GM21528 (cell line): ENCODE measurements at regions not wholly inside any gene's neighbourhood (a gene's known extent, or its start where the extent isn't known, plus 50 kb on each side); places are given as distances from the start of the nearest gene placed in this dataset.

Experiments used
- ATAC-seq: cut with Tn5 transposase; IDR thresholded peaks from one replicate; pipeline ENCODE4 v1.9.1; 2021; ENCODE audit warnings: mild to moderate bottlenecking, moderate library complexity; ENCODE audit not compliant: unreplicated experiment, low FRiP score

DNA sequence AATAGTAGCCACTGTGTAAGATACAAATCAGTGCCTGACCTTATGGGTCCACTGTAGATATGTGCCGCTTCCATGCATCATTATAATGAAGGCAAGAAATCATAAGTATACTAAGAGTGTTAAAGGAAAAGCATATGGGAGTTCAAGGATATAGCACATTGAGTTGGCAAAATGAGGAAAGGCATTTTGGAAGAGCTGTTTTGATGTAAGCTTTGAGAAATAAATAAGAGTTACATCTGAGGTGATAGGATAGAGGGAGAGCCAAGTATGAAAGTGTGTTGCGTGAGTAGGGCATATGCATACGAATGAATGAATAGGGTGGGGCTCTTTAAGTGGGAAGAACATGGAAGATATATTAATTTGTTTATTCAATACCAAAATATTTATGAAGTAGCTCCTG, 101.0 kb upstream of the DMAC1 start:
- ATAC-seq: no peak

DNA sequence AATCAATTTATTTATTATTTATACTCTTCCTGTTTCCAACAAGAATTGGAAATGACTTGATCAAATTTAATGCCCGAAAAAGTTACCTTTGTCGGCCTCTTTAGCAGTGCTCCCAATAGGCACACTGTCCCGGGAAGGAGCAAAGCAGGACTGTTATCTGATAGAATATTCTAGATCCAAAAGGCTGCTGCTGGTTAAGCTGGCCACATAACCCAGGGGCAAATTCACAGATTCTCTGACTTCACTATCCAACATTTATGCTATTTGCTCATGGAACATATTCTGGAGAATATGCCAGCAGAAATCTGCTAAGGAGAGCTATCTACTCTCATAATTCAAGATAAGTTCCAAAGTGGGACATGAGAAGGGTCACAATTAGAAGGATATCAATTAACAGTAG, 100.2 kb upstream of the DMAC1 start:
- no peak for ATAC-seq

DNA sequence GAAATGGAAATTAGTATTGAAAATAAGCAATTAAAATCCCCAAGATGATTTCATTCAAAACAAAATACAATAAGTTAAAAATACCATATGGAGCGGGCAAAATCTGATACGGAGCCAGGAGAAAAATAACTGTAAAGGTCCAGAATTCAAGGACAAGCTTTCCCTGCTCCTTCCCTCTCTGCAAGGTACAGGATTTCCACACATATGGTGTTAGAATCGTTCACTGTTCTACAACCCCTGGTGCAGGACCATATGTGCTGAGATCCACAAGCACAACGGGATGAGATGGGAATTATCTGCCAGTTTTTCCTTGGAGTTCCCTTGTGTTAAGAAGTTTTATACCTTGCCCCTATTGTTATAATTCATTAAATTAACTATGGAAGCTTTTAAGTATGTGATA, 94.7 kb upstream of the DMAC1 start:
- no peak for ATAC-seq

DNA sequence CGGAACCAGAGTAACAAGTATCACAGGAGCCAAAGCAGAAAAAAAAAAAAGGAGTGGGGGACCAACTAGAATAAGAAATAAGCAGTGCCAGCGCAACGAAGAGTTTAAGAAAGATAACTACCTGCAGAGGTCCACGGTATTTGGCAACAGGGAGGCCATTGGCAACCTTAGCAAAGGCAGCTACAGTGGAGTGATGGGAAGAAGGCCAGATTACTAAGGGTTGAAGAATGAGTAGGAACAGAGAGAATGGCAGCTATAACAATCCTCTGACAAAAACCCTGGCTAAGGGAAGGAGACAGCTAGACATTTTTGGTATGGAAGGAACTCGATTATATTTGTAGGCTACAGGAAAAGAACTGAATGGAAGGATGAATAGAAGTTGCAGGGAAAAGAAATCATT, 93.4 kb upstream of the DMAC1 start:
- no peak for ATAC-seq

DNA sequence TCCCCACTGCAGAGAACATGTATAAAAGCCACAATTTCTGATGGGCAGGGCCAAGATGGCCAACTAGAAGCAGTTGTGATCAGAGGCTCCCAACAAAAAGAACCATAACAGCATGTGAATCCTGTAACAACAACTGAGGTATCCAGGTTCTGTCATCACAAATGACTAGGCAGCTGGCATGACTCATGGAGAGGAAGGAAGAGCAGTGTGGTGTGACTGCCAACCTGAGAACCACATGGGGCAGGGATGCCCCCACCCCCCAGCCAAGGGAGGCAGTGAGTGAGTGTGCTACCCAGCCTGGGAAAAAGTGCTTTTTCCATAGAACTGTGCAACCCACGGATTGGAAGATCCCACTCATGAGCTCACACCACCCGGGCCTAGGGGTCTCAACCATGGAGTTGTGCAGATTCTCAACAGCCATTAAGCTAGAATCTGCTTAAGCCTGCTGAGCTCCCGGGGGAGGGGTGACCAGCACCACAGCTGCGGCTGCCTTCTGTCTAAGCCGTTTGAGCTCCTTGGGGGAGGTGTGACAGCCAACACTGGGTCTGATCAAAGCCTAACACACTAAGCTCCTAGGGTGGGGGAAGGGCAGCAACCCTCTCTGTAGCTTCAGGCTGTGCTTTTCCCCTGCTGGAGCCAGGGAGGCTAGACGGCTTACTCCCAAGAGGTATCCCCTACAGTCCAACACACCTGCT, 80.1 kb upstream of the DMAC1 start:
- ATAC-seq: no peak

DNA sequence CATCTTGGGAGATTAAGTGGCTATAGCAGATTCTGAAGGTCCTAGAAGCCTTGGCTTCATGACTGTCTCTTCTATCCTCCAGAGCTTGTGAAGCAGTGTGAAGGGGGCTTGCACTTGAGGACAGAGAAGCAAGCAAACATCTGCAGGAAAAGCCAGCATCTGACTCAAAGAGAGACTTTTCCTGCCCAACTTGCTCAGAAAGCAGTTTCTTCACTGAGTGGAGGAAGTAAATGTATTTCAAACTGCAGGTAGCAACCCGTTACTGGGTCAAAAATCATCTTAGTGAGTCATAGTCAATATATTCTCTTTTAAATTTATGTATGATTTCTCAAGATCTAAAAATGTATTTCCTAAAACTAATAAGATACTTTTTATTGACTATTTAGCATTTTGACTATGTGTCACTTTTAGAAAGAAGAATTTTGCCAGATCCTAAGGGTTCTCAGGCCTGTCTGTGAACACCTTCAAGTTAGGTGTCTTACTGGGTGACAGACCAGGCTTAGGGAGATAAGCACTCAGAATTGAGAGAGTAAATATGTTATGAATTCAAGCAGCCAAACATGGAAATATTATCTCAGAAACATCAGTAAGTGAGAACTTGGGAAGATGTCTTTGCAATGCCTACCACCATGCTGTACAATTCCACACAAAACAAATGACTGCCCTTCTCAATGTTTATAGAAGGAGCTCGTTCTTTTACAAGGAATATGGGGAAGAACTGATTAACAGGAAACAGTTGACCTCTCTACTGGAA, 72.6 kb upstream of the DMAC1 start:
- ATAC-seq: no peak

DNA sequence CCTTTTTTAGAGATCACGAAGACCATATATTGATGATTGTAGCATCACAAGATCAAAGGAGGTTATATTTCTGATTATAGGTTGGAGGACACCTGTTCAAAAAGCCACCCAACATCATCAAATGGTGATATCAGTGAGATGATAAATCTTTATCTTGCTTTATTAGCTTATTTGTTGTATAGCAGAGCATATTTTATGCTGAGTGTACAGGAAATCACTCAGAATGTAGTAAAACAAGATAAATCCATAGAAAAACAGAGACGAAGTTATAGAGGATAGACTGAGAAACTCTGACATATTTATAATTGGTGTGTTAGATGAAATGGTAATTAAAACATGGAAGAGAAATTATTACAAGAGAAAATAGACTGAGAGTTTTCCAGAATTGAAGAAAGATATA, 69.8 kb upstream of the DMAC1 start:
- no peak for ATAC-seq

DNA sequence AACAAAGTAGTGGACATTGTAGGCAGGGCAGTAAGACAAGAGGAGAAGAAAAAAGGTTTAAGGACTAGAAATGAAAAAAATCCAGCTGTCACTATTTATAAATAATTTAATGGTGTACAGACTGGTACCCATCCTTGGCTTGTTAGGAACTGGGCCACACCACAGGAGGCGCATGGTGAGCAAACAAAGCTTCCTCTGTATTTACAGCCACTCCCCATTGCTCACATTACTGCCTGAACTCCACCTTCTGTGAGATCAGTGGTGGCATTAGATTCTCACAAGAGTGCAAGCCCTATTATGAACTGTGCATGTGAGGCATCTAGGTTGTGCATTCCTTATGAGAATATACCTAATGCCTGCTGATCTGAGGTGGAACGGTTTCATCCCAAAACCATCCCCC, 62.6 kb upstream of the DMAC1 start:
- no peak for ATAC-seq

DNA sequence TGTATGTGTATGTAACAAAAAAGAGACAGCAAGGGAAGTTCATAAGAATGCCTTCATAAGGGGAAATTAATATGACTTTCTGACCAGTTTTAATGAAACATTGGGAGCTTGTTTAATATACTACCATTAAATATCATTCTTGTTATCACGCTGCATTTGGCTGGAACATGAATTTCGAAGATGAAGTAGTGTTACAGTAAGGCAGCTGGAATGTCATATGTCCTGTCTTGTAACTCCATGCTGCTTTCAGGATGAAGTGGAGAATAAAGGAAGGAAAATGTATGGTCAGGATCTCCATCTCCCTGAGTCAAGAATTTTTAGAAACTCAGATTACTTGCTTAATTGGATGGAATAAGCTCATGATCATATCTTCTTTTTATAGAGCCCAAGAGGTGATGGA, 61.5 kb upstream of the DMAC1 start:
- ATAC-seq: no peak

DNA sequence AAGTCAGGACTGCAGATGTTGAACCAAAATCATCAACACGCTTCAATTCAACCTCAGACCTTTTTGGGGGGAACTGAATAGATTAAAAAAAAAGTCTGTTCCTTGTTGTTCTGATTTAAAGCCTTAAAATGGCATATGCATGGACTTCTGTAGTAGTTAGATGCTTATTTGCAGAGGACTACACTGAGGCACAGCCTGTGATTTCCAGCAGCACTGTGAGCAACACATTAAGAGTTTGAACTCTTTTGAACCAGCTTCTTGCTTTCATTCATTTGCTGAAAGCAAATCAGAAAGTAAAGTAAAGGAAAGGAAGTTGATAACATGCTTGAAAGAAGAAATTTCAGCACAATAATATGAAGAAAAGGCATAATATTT, 60.7 kb upstream of the DMAC1 start:
- ATAC-seq: no peak

DNA sequence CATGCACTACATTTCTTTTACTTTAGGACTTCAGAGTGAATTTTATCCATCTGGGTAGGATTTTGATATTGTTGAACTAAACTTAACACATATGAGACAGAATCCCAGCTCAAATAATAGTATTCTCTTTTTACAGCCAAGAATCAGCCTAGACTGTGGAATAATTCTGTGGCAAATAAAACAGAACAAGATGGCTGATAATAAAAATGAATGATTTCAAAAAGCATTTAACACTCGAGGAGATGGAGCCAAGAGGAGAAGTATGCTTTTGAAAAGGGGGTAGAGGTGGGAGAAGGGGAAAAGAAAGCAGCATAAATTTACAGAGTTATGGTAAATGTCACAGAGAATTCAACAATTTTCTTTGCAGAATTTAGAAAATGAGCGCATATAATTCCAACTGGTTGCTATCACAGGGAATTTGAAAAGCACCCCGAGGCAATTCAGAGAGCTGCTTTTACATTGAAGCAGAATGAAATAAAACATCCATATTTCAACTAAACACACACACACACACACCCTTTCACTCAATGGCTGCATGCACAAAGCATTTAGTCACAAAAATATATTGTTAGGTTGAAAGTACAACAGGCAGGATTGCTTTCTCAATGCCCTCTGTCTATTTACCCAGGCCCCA, 60.2 kb upstream of the DMAC1 start:
- ATAC-seq: no peak

DNA sequence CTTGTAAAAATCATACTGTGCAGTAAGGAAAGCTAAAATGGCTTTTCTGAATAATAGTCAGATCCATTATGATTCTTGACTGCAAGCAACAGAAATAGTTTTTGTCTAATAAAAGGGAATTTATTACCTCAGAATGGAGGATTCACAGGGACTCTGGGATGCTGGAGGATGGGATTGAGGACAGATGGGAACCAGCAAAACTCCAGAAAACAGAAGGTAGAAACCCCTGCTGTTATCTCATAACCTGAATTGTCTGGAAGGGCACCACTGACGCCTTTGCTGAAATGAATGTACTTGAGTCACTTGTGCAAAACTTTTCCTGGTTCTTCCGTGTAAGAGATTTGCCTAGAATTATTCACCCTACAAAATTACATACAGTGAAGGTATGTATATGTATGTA, 58.6 kb upstream of the DMAC1 start:
- no peak for ATAC-seq

DNA sequence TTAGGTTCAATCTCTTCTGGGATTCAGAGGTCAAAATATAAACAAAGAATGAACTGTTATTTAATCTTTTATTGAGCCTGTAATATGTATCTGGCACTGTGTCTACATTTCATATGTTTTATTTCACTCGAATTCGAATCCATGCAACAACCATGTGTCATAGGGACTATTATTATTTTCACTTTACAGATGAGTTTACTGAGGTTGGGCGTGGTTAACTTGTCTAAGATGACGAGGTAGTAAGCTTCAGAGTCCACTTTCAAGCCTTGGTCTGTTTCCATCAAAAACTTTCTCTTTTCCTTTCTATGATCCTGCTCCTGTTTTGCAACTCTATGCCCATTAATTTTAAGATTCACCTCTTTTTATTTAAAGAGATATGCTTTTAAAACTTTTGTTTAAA, 55.2 kb upstream of the DMAC1 start:
- no peak for ATAC-seq
